Psoas muscle (tissue), 7 donors: ENCODE measurements at regions not wholly inside any gene's neighbourhood (a gene's known extent, or its start where the extent isn't known, plus 50 kb on each side); places are given as distances from the start of the nearest gene placed in this dataset.

Experiments
- ATAC-seq, 4 donors: fragments of 200-7000 bp; cut with Tn5 transposase; one replicate each; pipeline ENCODE4 v1.9.1; 2020; ENCODE audit warnings: moderate library complexity in 3 of 4, mild to moderate bottlenecking in 2 of 4
- DNase-seq, 2 donors: peaks; one replicate each; pipeline ENCODE4 v3.0.0-alpha.2; 2020
- H3K27ac ChIP-seq: fragments of 200-600 bp; one replicate; pipeline ENCODE4 v1.8.0; 2022
- H3K27me3 ChIP-seq, 3 donors: fragments of 200-600 bp in 1 of 3; one replicate each; pipeline versions ENCODE4 v1.6.1 to v1.8.0; 2013 to 2022; ENCODE audit warnings: low read length in 2 of 3, mild to moderate bottlenecking in 2 of 3, moderate library complexity in 1 of 3; ENCODE audit not compliant: insufficient read depth in 3 of 3
- H3K36me3 ChIP-seq, 2 donors: fragments of 200-600 bp in 1 of 2; one replicate each; pipeline versions ENCODE4 v1.6.1 to v1.8.0; 2013 to 2022; ENCODE audit warnings: low read depth in 1 of 2, mild to moderate bottlenecking in 1 of 2, moderate library complexity in 1 of 2; ENCODE audit not compliant: insufficient read depth in 1 of 2
- H3K4me1 ChIP-seq: fragments of 200-600 bp; one replicate; pipeline ENCODE4 v1.8.0; 2022
- H3K4me3 ChIP-seq: fragments of 200-600 bp; one replicate; pipeline ENCODE4 v1.8.0; 2022; ENCODE audit warnings: mild to moderate bottlenecking
- H3K9me3 ChIP-seq: fragments of 200-600 bp; one replicate; pipeline ENCODE4 v1.8.0; 2022
- CTCF ChIP-seq: fragments of 200-600 bp; IDR thresholded peaks from one replicate; pipeline ENCODE4 v1.8.0; 2022; ENCODE audit warnings: antibody characterized with exemption
- WGBS, 3 donors: extraction: QIAGEN DNeasy Blood & Tissue Kit; methylation state at CpG; one replicate each; pipeline versions ENCODE4 v1.1.6 to v1.1.7; 2013; 5-methylcytosine and 5-hydroxymethylcytosine counted together
- intact Hi-C, 2 donors: fragments of 100-400 bp; cut with DNase I; formaldehyde crosslinking; loops; one replicate each; pipeline versions ENCODE4 v1.11.0 to v1.14.2; 2022
- donor health status: healthy with polysubstance abuse.
- donor health status: DM: no; HTN: no; CAD: no; lungs with moderate emphysema.
- donor health status: Bipolar disorder and iron deficiency.
- donor health status: healthy.
- donor health status: DM: yes; HTN: yes; CAD: no.
- donor health status: DM: no; HTN: no; CAD: no.
- donor health status: DM: yes; HTN: yes; CAD: no.

GRCh38 chr2:8285898-8286297, 396.0 kb upstream of the ID2 start:
- no peak for TF ChIP-seq CTCF
- ATAC-seq, result peak in 1 of 4 donors; percentile 31
- 38 to 56% (median 50%) methylated on average over 5 of the region's 5 CpGs for WGBS, 3 donors
- no peak for DNase-seq
- Histone ChIP-seq H3K4me3 (no peak overlapping the region), H3K4me1 (no peaks in the 10 kb centered on the region), H3K9me3 (no peaks in the 10 kb centered on the region), H3K27me3 (no peaks in the 10 kb centered on the region), H3K36me3 (no peaks in the 10 kb centered on the region), H3K27ac (no peak overlapping the region)
- intact Hi-C loops, result no loop called here

DNA sequence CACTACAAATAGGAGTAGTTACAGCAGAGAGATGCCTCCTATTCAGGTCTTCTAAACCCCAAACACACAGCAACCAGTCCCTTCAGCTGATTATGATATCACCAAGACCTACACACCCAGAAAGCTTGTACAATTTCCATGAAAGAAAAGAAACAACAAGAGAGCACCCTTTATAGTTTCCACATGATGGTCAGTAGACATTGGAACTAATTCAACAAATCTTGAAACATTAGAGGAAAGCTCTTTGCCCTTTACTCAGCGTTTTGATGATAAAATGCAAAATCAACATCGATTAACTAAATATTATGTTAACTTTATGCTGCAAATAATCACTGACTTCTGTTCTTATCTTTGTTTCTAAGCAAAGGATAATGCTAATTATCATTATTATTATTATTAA, 393.6 kb upstream of the ID2 start:
- 75 to 86% (median 86%) methylated on average over 2 of the region's 2 CpGs for WGBS, 3 donors
- no peak overlapping the region for H3K27ac ChIP-seq
- no peak overlapping the region for H3K4me3 ChIP-seq
- no peak for TF ChIP-seq CTCF
- no peak for ATAC-seq
- H3K4me1 ChIP-seq, result no peaks in the 10 kb centered on the region
- H3K9me3 ChIP-seq, result no peaks in the 10 kb centered on the region
- H3K27me3 ChIP-seq, result no peaks in the 10 kb centered on the region
- DNase-seq, result no peak
- H3K36me3 ChIP-seq, result no peaks in the 10 kb centered on the region
- intact Hi-C loops, result no loop called here

DNA sequence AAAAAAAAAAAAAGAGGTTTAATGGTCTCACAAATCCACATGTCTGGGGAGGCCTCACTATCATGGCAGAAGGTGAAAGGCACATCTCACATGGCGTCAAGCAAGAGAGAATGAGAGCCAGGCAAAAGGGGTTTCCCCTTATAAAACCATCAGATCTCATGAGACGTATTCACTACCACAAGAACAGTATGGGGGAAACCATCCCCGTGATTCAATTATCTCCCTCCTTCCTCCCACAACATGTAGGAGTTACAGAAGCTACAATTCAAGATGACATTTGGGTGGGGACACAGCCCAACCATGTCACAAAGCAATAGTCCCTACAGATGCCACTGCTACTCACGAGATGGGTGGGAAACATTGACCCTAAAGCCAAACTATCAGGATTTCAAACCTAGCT, 392.7 kb upstream of the ID2 start:
- Histone ChIP-seq H3K9me3 (no peaks in the 10 kb centered on the region), H3K4me3 (no peak overlapping the region), H3K27ac (no peak overlapping the region), H3K4me1 (no peaks in the 10 kb centered on the region), H3K36me3 (no peaks in the 10 kb centered on the region), H3K27me3 (no peaks in the 10 kb centered on the region)
- ATAC-seq, result no peak
- intact Hi-C loops, result no loop called here
- 90 to 91% (median 91%) methylated on average over 4 of the region's 4 CpGs for WGBS, 3 donors
- DNase-seq, result no peak
- no peak for TF ChIP-seq CTCF

DNA sequence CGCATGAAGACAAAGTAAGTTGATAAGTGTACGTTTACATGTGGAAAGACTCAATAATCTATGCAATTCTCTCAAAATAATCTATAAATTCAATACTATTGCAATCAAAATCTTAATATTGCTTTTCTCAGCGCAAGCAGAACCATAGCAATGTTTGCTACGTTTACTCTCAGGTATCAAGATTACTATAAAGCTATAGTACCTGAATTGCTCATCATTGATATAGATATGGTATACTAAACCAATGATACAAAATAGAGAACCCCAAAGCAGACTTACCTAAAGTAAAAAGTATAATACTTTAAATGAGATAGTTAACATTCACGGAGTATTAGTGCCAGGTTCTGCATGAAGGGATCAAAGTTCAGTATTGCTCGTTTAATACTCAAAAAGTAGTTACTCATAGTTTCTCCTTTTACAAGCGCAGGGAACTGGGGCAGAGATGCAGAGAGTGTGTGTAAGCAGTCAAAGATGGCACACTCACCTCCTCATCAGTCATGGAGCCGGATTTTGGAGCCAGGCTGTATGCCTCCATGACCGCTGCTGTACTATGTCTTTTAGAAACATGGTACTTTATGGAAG, 391.0 kb upstream of the ID2 start:
- Histone ChIP-seq H3K27ac (no peak overlapping the region), H3K4me3 (no peak overlapping the region), H3K27me3 (no peaks in the 10 kb centered on the region), H3K9me3 (no peaks in the 10 kb centered on the region), H3K36me3 (no peaks in the 10 kb centered on the region), H3K4me1 (no peaks in the 10 kb centered on the region)
- no peak for ATAC-seq
- 87 to 90% (median 89%) methylated on average over 9 of the region's 9 CpGs for WGBS, 3 donors
- intact Hi-C loops, result no loop called here
- TF ChIP-seq CTCF, result no peak
- DNase-seq, result no peak

DNA sequence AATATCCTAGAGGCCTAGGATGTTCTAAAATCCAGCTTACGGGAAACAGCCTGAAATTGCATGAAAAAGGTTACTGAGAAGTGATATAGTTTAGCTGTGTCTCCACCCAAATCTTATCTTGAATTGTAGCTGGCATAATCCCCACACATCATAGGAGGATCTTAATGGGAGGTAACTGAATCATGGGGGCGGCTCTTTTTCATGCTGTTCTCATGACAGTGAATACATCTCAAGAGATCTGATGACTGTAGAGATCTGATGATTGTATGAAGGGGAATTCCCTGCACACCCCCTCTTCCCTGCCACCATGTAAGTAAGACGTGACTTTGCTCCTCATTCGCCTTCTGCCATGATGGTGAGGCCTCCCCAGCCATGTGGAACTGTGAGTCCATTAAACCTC, 385.6 kb upstream of the ID2 start:
- ATAC-seq (no peak), DNase-seq (no peak)
- Histone ChIP-seq H3K36me3 (no peaks in the 10 kb centered on the region), H3K9me3 (no peaks in the 10 kb centered on the region), H3K27ac (no peak overlapping the region), H3K4me3 (no peak overlapping the region), H3K27me3 (no peaks in the 10 kb centered on the region), H3K4me1 (no peaks in the 10 kb centered on the region)
- 94 to 96% (median 96%) methylated on average over 4 of the region's 4 CpGs for WGBS, 3 donors
- TF ChIP-seq CTCF, result no peak
- intact Hi-C loops, result no loop called here
